Activated CD4-positive, alpha-beta T cell treated with anti-CD3 and anti-CD28 coated beads for 48 hours (primary cell): ENCODE measurements at regions not wholly inside any gene's neighbourhood (a gene's known extent, or its start where the extent isn't known, plus 50 kb on each side); places are given as distances from the start of the nearest gene placed in this dataset.
"Not testable (repeated sequence)": the region's sequence is repeated elsewhere in the genome, so short reads cannot be mapped to it uniquely, and the experiment has no call there.

Source experiments
- DNase-seq: peaks from one replicate; pipeline ENCODE4 v3.0.0-alpha.2; 2020

DNA sequence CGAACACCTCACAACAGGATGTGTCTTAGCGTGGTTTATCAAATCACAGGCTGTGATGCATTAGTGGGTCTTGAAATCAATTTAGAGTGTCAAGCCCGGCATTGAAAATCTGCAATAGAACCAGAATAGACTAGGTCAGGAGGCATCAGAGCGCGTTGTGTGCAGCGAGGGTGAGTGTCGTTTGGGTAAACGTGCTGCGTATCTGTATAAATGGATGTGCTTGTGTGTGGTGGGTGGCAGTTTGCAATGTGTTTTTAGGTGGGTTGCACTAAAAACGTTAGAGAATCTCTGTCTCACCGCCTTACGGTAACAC is 121.0 kb upstream of the SULF2 start:
- DNase-seq, result no peak

DNA sequence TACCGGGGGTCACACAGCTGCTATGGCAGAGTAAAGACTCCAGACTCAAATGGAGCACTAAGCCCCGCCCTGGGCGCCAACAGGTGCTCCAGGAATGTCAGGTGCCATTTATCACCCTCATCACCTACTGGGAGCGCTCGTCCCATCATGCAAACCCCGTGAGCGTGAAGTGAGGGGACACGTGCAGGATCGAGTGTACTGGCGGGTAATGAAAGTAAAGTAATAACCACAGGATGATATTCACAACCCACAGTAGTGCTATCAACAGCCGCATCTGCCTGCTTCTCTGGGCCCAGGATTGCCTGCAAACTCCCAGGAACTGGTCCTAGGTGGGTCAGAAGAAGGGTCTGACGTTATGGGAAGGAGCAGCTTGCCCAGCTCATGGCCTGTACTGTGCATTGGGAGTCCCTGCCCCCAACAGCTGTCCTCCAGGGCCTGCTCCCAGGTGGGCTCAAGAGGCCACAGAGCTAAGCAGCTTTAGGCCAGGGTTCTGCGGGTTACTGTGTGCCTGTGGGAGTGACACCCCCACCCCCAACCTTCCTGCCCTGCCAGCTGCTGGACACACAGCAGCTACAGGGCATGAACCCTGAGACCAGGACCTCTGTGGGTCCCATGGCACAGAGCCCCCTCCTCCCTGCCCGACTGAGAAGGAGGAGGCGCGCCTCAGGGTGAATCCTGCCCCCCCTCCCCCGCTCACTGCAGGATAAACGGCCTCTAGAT is 120.5 kb upstream of the SULF2 start:
- no peak for DNase-seq

DNA sequence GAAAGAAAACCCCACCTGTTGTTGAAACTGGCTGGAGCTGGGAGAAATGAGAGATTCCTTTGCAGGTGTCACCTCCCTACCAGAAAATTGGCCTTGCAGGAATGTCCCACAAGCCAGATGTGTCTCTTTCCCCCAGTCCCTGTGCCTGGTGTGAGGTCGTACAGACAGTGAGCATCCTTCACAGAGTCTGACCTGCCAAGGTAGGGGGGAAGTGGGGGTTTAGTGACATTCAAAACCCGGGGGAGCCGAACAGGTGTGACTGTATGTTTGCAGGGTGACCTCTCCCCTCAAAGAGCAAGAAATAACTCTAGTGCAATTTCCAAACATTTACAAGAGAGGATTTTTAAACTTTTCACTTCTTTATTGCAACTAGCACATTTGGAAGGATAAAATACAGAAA is 117.7 kb upstream of the SULF2 start:
- DNase-seq, result not testable (repeated sequence)

DNA sequence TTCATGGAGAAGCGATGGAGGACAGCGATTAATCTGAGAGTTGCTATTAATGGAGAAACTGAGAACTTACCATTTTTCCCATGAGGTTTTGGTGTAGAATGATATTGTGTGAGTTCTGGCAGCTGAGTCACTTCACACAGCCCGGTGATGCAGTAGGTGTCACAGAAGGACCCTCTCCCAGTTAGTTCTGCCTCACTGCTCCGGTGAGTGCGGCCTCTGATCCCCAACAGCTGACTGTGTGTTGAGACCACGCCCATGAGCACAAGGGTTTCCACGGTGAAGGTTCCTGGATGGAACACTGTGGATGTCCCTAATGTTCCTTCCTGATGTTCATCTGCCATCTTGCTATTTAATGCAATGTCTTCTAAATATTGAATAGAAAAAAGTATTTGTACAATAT is 114.0 kb upstream of the SULF2 start:
- not testable (repeated sequence) for DNase-seq

DNA sequence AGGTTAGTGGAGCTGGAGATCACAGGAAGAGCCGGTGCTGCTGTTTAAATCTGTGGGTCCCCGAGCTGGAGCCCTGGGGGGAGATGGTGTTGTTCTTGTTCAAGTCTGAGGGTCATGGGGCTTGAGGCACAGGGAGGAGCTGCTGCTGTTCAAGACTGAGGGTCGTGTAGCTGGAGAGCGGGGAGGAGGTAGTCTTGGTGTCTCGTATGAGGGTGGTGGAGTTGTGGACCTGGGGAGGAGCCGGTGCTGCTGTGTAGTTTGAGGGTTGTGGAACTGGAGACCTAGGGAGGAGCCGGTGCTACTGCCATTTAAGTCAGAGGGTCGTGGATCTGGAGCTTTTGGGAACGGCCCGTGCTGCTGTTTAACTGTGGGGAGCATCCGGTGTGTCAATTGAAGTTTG is 112.2 kb upstream of the SULF2 start:
- DNase-seq, result no peak

DNA sequence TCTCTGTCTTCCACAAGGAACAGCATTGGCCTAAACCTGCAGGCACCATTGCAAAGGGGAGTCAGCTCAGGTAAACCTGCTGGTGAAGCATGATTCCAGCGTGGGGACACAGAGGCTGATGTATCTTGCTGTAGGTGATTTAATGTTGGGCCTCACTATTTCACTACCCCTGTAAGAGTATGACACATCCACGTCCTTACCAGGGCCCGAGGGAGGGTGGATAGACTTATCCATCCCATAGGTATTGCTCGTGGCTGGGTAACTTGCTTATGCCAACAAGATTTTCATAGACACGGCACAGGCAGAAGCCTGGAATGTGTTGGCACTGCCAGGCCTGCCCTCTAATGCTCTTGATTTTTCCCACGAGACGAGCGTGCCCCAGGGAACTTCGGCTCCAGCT is 107.4 kb upstream of the SULF2 start:
- DNase-seq, result not testable (repeated sequence)

DNA sequence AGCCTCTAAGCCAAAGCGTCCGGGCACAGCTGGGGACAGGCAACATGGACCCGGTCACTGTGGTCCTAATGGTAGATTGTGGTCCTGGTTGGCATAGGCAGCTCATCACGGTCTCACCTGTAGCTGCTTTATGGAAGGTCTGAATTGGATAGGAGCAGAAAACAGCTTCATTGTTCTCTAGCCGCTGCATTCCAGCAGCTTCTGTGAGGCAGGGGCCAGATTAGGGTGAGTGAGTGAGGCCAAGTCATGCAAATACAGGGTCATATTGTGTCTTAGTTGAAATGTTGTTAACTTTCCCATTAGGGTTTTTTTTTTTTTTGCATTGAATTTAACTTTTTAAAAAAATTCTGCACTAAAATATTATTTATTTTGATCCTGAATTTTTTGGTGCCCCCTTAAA is 105.4 kb upstream of the SULF2 start:
- not testable (repeated sequence) for DNase-seq

DNA sequence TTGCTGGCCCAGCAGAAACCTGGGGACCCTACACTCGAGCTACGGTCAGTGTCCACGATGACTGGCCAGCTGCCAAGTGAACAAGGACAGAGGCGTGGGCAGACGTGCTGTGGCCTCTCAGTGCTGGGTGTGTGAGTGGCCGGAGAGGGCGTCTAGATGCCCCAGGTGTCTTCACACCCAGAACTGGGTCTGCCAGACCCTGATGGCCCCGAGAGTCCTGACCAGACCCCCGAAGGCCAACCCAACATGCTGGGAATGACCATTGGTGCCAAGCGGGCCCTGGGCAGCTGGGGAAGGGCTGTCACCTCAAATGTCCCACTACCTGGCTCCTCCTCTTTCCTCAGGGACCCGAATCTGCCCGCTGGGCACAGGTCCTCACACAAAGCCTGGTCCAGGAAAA is 104.5 kb upstream of the SULF2 start:
- DNase-seq, result not testable (repeated sequence)

DNA sequence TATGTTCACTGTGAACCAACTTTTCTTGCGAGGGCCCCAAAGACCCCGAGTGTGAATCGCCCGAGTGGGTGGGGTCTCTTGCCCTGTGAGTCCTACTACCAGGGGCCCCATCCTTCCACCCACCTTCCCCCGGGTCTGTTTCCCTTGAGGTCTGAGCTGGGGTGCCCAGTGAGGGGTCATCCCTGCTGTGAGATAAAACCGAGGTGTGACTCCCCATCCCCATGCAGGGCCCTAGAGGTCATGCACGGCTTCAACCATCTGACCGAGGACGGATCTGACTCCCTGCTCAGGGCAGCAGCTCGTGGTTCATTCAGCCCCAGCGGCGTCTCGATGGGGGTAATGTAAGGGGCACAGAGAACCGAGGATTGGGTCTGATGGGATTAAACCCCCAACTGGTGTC is 103.1 kb upstream of the SULF2 start:
- DNase-seq, result no peak

DNA sequence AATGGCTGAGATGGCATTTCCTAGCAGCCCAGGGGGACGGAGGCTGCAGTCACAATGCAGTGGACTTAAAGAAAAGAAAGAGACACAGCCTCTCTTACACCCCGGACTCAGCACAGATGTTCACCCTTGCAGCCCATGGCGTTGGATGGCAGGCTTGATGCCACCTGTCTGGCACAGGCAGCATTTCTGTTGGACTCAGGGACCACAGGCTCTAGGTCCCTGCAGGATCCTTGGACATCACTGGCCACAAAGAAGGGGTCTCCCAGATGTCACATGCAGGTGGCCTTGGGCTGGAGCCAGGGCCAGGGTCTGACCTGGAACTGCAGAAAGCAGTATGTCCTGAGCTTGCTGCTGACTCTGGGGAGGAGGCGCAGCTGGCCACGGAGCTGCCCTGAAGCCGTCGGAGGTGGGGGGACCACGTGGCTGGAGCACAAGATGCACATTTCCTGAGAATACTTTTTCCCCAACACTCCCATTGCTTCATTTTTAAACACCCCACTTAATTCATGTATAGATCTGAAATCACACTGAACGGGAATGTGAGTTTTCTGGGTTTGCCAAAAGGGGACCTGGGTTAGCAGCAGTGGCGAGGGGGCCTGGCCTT is 102.3 kb upstream of the SULF2 start:
- DNase-seq, result no peak

DNA sequence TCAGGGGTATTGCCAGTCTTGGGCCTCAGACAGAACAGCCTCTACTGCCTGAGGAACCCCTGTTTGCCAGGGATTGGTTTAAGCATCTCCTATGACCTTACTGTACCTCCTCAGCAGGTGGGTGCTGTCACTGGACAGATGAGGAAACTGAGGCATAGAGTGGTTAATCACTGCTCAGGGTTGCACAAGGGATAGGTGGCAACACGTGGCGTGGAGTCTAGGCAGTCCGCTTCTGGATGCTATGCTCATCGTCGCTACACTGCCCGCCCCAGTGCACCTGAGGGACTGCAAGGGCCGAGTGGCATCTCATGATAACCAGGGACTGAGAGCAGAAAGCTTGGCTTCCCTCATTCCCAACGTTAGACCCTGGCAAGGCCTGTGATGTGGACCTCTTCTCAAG is 101.8 kb upstream of the SULF2 start:
- no peak for DNase-seq

DNA sequence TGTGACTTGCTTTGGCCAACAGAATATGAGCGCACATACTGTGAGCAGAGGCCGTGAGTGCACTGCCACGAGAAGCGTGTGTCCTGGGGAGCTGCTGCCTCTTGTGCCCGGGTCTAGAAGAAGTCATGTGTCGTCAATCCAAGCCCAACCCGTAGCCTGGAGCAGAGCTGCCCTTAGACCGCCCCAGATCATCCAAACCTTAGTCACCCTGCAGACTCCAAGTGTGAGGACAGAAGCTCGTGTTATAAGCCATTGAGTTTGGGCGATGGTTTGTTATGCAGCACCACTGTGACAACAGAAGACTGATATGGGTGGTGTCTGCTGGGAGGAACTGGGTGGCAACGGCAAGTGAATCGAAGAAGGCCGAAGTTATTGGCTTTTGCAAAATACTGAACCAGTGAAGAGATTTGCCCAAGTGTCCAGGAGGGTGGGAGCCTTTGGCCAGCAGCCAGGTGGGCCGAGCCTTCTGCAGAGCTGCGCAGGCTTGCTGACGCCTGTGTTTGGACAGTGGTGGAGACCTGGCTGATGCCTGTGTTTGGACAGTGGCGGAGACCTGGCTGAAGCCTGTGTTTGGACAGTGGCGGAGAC is 101.3 kb upstream of the SULF2 start:
- DNase-seq, result no peak

DNA sequence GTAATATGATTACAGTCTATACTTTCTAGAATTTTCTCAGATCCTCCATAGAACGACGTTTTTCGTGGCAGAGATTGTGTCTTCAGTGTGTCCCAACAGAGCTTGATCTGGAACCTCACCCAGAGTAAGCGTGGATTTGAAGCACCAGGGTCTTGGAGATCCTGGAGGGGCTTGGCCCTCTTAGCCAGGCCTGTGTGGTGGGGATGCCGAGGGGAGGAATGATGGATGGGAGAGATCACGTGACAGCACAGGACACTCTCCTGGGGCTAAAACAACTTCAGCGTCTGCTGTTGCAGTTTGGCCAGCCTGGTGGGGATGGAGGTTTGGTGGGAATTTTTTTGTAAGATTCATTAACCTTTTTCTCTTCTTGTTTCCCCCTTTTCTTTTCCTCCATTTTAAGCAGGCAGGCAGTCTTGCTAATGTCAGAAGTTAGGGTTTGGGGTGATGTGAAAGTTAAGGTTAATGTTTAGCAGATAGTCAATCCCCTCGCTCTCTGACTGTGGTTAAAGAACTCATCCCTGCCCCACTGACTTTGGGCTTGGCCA is 100.7 kb upstream of the SULF2 start:
- no peak for DNase-seq

DNA sequence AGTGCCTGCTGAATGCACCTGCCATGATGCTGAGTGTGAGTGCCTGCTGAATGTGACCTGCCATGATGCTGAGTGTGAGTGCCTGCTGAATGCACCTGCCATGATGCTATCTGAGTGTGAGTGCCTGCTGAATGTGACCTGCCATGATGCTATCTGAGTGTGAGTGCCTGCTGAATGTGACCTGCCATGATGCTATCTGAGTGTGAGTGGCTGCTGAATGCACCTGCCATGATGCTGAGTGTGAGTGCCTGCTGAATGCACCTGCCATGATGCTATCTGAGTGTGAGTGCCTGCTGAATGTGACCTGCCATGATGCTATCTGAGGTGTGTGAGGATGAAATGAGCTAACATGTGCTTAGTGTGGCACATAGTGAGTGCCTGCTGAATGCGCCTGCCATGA is 98.7 kb upstream of the SULF2 start:
- not testable (repeated sequence) for DNase-seq

DNA sequence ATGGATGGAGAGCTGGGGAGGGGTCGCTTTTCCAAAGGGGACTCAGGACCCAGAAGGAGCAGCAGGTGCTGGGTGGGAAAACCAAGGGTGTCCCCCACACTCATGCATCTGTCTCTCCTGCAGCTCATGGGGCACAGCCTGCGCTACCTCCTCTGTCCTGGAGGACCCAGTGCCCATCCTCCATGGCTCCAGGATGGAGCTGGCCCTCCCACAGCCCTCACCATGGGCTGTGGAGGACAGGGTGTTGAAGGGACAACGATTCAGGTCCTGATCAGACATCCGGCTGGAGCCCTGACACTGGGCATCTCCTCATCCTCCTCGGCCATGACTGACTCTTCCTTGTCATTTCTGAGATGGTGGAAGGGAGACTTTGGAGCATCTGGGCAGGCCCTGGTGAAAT is 97.9 kb upstream of the SULF2 start:
- DNase-seq, result no peak

DNA sequence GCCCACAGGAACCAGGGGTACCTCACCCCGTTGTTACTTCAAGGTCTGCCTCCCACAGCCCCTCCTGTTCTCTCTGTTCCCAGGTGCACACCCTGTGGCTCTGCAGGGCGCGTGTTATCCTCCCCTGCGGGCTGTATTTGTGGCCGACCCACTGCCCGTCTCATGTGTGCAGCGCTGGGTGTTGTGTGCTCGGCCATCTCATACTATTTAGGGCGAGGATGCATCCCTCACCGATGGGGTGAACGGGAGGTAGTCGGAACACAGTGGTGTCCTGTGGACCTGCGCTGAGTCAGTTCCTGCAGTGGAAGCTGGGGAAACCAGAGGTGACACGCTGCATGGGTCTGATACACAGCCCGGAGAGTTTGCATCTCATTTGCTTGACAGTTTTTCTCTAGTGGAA is 94.5 kb upstream of the SULF2 start:
- no peak for DNase-seq

DNA sequence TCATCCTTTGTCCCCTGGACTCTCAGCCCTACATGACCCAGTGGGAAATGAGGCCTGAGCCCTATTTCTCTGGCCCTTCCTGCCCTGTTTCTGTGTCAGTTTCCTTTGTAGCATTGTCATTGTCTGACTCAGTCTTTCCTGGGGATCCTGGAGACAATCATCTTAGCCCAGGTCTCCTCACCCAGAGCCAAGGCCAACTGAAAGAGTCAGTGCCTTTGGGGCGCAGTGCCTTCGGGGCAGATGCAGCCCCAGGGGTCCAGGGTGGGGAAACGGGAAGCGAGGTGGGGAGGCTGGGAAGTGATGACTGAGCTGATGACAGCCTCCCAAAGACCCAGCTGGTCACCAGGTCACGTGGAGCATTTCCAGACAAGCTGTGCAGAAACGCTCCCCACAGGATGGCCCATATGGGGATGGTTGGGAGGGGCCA is 93.3 kb upstream of the SULF2 start:
- no peak for DNase-seq

DNA sequence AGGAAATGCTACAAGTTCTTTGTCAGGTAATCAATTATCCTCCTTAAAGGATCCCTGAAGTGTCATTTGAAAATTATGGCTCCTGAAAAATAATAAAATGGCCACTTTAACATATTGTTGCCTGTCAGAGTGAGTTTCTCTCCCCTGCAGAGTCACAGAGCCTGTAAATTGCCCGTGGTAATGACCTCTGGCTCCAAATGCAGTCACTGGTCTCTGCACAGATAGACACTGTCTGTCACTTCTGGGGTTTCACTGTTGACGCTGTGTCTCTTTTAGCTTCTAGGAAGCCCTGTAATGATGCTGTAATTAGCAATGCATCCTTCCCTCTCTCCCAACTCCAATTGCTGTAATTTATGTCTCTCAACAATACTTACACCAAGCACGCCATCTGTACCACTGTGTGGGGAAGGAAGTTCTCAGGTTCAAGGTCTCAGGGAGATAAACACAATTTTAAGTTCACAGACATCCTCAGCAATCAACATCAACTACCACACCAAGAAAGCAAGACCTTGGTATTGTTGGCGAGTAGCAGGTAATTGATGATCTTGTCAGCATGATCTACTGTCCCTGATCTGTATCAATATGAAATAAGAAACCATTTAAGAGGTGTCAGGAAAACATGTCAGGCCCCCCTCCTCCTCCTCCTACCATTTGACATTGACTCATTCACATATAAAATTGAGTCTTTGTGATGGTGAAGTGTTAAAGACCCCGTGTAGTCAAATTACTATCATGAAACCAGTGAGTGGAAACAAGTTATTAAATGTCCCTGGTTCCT is 91.2 kb upstream of the SULF2 start:
- DNase-seq, result no peak

DNA sequence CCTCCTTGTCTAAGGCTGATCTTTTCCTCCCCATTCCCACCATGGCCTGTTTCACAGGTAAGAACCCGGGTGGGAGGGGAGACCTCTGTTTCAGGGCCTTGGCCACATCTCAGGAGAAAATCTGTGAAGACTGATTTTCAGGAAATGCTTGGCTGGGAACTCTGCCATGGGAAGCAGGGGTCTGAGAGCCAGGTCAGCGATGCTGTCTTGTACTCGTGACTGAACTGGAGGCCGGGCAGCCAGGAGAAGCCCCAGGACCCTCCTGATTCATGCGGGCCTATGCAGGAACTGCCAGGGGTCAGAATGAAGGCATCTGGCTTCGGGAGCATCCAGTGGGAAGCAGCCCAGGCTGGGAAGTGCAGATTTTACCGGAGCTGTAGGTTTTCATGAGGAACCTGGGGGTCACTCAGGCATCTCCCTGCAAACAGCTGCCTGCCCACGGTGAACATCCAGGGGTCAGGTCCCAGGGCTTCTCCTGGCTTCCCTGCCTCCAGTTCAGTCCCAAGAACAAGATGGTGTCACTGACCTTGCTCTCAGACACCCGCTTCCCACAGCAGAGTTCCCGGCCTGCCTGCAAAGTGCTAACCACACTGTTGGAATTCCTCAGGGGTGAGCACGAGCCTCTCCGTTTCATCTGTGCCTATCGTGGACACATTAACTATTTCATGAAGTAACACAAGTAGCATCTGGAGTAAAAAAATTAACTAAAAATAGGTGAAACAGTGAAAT is 90.2 kb upstream of the SULF2 start:
- DNase-seq, result no peak

DNA sequence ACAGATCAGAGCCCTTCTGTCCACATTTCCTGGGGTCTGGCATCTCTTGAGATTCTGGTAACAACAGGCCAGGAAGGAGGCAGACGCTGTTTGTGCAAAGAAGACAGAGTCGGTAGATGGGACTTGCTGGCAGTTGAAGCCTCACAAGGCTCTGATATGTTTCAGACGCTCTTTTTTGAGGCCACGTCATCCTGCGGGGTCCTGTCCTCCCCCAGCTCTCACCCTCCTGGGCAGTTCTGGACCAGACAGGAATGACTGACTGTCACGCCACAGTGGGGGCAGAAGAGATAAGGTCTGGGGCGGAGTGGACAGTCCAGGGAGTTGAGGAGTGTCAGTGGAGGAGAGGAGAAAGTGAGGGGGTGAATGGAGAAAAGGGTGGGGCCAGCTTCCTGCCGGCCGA is 87.1 kb upstream of the SULF2 start:
- DNase-seq, result no peak

DNA sequence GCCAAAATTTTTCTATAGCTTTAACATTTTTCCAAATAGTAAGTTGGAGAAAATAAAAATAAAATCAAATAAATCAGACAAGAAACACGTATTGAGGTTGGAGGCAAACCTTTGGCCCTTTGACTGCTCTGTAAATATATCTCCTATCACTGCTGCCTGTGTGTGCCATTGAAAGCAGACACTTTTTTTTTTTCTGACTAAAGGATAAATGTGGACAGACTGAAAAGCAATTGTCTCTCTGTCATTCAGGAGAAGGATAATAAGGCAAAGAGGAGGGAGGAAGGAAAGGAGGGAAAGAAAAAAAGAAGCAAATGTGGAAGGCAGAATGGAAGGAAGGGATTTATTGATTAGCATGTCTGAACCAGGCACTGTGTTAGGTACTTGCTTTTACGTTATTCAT is 85.2 kb upstream of the SULF2 start:
- DNase-seq, result no peak

DNA sequence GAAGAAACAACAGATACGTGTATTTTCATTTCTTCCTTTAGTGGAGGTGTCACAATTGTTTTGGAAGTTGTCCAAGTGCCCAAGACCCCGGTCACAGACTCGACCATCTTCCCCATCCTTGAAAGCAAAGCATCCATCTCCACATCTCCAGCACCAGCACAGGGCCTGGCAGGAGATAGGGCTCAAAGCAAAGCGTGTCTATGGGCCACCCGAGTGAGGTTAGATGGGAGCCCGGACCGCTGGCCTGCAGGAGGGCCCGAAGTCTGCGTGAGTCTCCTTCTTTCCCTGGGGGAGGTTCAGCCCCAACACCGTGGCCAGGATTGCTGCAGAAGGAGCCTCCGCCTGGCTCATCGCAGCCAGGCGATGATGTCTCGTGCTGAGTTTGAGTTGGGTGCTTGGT is 83.5 kb upstream of the SULF2 start:
- DNase-seq, result no peak

DNA sequence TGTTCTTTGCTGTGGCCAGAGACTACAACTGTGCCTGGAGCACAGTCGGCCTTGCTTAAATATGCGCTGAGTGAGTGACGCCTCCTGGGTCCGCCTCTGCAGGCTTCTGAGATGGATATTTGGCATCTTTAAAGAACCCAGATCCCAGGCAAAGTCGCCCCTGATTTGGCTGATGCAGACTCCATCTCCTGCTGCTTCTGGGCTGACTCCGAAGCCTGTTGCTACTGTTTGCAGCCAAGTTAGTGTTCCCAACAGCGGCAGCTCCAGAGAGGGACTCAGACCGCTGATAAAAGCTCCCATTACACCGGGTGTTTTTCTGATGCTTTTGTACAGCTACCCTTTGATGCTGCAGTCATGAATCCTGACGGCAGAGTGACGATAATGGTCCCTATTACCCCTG is 83.0 kb upstream of the SULF2 start:
- no peak for DNase-seq
